ENCODE measurements at regions not wholly inside any gene's neighbourhood (a gene's known extent, or its start where the extent isn't known, plus 50 kb on each side); places are given as distances from the start of the nearest gene placed in this dataset.

GRCh38 chr2:10964052-10964790, 52.5 kb downstream of the KCNF1 start:
- ChIA-PET CTCF (no interaction called here), POLR2A (no interaction called here)

GRCh38 chr2:10965241-10965843, 53.6 kb downstream of the KCNF1 start:
- ChIA-PET POLR2A (no interaction called here), CTCF (no interaction called here)

GRCh38 chr2:10966056-10966455, 54.3 kb downstream of the KCNF1 start:
- POLR2A ChIA-PET, result no interaction called here
- CTCF ChIA-PET, result no interaction called here

GRCh38 chr2:10966741-10967140, 55.0 kb downstream of the KCNF1 start:
- POLR2A ChIA-PET, result no interaction called here
- CTCF ChIA-PET, result no interaction called here

GRCh38 chr2:10968176-10968575, 56.4 kb downstream of the KCNF1 start:
- ChIA-PET POLR2A (no interaction called here), CTCF (no interaction called here)

GRCh38 chr2:10970666-10971065, 58.9 kb downstream of the KCNF1 start:
- POLR2A ChIA-PET, result no interaction called here
- CTCF ChIA-PET, result no interaction called here

GRCh38 chr2:10971161-10971887, 59.6 kb downstream of the KCNF1 start:
- CTCF ChIA-PET, result no interaction called here
- POLR2A ChIA-PET, result no interaction called here

- CTCF ChIA-PET, result no interaction called here
- POLR2A ChIA-PET, result no interaction called here
These were observed 60.1 kb downstream of the KCNF1 start for GRCh38 chr2:10971888-10972260.

GRCh38 chr2:10972683-10973433, 61.1 kb downstream of the KCNF1 start:
- ChIA-PET CTCF (no interaction called here), POLR2A (no interaction called here)

- POLR2A ChIA-PET, result interaction anchor here (0.7 kb wide), 1 partner anchor 138 kb away, joined by 5 read pairs; no protein-coding TSS in a partner anchor
- CTCF ChIA-PET, result no interaction called here
These were observed 62.0 kb downstream of the KCNF1 start for GRCh38 chr2:10973766-10974165.

GRCh38 chr2:10977003-10977402, 65.3 kb downstream of the KCNF1 start:
- CTCF ChIA-PET, result interaction anchor here (0.6 to 1.4 kb wide), 2 partner anchors 17 to 145 kb away, joined by 3 to 4 read pairs; no protein-coding TSS in a partner anchor
- POLR2A ChIA-PET, result no interaction called here

GRCh38 chr2:10977621-10978020, 65.9 kb downstream of the KCNF1 start:
- ChIA-PET CTCF (interaction anchor here (1.4 kb wide), 1 partner anchor 17 kb away, joined by 3 read pairs; no protein-coding TSS in a partner anchor), POLR2A (no interaction called here)

- ChIA-PET CTCF (interaction anchor here (1.4 kb wide), 1 partner anchor 18 kb away, joined by 3 read pairs; no protein-coding TSS in a partner anchor), POLR2A (no interaction called here)
These were observed 66.4 kb downstream of the KCNF1 start for GRCh38 chr2:10978090-10978670.

- ChIA-PET CTCF (no interaction called here), POLR2A (no interaction called here)
These were observed 68.3 kb downstream of the KCNF1 start for GRCh38 chr2:10980071-10980470.

- ChIA-PET CTCF (no interaction called here), POLR2A (no interaction called here)
These were observed 69.2 kb downstream of the KCNF1 start for GRCh38 chr2:10980886-10981425.

- POLR2A ChIA-PET, result no interaction called here
- CTCF ChIA-PET, result no interaction called here
These were observed 69.7 kb downstream of the KCNF1 start for GRCh38 chr2:10981451-10981850.

- CTCF ChIA-PET, result no interaction called here
- POLR2A ChIA-PET, result no interaction called here
These were observed 70.3 kb downstream of the KCNF1 start for GRCh38 chr2:10981941-10982431.

- ChIA-PET CTCF (no interaction called here), POLR2A (no interaction called here)
These were observed 71.4 kb downstream of the KCNF1 start for GRCh38 chr2:10982931-10983701.

- CTCF ChIA-PET, result no interaction called here
- POLR2A ChIA-PET, result no interaction called here
These were observed 72.0 kb downstream of the KCNF1 start for GRCh38 chr2:10983711-10984110.

Measured in activated CD8-positive, alpha-beta memory T cell treated with anti-CD3 and anti-CD28 coated beads for 36 hours (primary cell).